Stromal cell of bone marrow (primary cell): ENCODE measurements at regions not wholly inside any gene's neighbourhood (a gene's known extent, or its start where the extent isn't known, plus 50 kb on each side); places are given as distances from the start of the nearest gene placed in this dataset.
A peak's percentile ranks its signal among the peaks of the same experiment; 100 is the strongest.

Source experiments
- DNase-seq: peaks from one replicate; pipeline ENCODE4 v3.0.0-alpha.2; 2012; ENCODE audit warnings: low read depth

DNA sequence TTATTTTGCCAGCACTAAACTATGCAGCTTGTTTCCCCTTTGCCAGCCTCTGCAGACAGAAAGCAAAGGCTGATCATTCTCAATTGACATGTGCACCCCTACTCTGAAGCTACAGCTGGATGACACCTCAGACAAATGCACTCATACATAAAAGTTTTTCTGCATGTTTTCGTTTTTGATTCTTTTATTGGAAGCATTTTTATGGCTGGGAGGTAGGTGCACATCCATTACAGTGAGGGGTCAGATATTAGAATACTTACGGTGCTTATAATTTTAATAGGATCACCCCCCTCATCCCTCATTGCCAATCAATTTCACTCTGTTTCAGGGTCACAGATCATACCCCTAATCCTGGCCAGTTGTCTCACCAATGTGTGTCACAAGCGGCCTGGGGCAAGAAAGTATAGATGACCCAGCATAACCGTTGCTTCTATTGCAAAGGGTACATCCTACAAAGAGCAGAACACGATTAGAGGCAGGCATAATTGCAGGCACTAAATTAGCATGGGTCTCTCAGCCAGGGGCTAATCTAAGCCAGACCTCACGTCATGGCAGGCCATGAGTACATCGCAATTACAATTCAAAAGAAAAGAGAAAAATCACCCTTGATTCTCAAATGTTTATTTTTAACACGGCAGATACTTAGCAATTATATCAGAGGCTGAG is 89.5 kb upstream of the SOX9 start:
- no peak for DNase-seq

DNA sequence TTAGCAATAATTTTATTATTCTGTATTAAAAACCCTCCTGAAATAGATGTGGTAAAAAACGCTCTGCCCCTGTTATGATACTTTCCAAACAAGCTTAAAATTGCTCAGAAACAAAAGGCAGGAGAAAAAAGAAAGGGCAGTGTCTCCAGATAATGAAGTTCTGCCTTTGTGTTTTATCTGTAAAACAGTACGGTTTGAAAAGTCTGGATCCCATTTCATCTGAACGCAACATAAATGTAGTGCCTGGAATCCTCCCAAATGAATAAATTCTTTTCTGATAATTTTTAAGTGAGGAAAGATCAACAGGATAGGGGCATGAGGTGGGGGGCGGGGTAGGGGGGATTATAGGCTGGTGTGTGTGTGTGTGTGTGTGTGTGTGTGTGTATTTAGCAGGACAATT is 87.5 kb upstream of the SOX9 start:
- DNase-seq = no peak

DNA sequence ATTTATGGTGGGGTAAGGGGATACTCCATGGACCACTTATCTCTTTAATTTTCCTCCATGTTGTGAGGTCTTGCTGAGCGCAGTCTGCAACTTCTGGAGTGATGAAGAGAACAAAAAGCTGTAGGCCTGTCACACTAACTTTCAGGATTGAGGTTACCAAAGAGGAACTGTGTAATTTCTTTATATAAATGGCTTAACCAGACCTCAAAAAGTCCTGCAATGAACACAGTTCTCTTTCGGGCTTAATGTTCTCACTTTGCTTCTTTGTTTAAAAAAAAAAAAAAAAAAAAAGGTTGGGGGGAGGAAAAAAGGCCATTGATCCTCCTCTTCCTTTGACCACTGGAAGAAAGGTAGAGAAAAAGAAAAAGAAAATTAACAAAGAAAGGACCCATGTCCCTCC is 86.8 kb upstream of the SOX9 start:
- no peak for DNase-seq

DNA sequence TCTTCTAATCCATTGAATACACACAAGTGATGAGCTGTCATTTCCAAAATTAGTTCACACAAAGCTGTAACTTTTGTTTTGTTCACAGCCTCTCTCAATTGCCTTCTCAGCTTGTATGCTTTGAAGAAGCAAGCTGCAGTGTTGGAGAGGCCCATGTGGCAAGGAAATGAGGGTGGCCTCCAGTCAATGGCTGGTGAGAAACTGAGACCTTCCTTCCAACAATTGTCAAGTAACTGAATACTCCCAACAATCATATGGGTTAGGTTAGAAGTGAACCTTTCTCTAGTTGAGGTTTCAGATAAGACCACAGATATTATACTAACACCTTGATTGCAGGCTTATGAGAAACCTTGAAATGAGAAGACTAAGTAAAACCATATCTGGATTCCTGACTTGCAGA is 82.4 kb upstream of the SOX9 start:
- DNase-seq = no peak

DNA sequence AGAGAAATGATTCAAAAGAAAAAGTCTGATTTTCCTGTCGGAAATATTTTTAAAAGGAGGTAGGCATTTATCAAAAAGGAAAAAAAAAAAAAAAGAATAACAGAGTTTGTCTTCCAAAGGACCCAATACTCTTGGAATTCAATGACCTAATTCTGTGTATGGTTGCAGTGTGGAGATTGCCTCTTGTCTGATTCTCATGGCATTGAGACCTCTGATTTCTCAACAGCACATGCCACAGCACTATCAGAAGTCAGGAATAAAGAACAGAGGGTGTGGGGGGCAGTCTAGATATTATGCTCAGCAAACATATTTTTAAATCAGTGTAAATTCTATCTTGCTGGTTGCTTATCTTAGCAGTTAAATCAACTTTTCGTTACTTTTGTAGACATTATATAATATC is 81.3 kb upstream of the SOX9 start:
- no peak for DNase-seq

DNA sequence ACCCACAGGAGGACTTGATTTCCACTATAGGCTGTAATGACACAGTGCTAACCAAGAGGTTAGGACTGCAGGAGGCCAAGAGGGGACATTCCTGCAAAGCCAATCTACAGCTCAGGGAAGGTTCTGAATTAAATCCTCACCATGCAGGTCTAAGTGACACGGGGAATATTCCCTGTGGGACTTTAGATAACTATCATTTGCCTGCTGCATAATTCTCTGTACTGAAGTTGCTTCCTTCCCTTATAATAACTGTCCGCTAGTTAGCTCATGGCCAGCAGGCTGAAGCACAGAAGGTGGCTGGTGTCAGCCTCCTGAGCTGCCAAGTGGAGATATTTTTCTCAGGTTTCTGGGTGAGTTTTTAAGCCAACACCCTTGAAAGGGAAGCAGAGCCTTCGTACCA is 74.6 kb upstream of the SOX9 start:
- DNase-seq = no peak

DNA sequence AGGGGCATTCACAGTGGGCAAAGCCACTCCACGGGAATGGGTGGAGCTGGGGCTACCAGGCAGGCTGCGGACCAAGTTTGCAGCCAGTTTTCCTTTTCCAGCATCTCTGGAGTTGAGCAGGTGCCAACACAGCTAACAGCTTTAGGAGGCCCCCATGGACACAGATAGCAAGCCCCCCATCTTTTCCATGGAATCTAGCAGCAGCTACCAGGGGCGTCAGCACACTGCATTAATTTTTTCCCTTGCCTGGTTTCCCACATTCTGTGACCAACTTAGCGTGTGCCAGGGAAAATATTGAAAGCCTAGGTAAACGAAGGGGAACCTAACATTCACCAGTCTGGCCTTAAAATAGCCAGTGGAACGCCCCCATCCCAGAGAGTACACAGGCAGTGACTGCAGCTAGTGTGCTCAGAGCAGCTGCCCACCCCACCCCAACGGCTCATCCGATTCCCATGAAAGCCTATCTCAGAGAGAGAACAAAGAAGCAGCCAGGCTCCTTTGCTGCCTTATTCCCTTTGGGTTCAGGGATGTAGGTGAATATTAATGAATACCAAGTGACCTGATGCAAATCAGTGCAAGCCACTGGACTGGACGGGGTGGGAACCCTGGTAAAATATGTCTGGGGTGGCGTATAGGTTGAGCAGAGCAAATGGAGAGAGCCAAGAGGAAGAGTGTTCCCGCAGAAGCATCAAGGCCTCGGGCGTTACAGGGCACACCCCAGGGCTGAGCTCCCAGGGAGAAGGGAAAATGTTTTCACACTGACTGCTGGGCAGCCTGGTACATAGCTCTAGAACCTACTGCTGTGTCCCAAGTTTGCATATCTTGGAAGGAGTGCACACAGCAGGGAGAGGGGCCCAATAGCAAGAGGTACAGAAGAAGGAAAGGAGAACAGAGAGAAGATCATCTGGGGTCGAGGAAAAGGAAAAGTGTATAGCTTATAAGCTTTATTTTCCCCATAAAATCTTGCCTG is 73.9 kb upstream of the SOX9 start:
- no peak for DNase-seq

- no peak for DNase-seq
These were observed 70.9 kb upstream of the SOX9 start for GRCh38 chr17:72049914-72050313.

- DNase-seq = no peak
These were observed 67.8 kb upstream of the SOX9 start for GRCh38 chr17:72053036-72053435.

DNA sequence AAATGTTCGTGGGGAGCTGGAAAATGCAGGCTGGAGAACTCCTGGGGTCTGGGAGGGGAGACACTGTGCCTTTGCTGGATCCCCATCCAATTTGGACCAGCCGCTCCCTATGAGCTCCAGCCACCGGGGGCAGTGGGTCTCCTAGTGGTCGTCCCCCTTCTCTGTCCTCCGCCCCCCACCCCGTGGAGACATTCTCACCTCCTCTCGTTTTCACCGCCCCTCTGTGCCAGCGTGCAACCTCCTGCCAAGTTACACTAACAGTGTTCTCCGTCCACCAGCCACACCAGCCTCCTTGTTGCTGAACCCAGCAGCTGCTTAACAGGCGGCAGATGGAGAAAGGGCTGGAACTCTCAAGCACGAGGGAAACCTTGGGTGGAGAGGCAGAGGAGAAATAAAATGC is 67.4 kb upstream of the SOX9 start:
- no peak for DNase-seq

DNA sequence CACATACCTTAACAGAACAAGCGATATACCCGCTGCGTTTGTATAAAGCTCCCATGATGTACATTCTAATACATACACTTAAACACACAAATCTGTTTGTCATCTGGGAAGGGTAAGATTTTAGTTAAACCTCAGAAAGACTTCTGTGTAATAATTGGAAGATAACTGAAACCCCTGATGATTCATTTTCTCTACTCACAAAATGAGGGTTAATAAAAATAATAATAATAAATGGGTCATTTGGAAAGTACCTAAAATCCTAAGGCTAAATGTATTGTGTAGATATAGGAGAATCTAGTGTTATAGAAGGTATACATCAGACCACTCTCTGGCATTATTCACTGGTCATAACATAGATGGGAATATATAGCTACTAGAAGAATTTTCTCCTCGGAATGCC is 64.7 kb upstream of the SOX9 start:
- no peak for DNase-seq

DNA sequence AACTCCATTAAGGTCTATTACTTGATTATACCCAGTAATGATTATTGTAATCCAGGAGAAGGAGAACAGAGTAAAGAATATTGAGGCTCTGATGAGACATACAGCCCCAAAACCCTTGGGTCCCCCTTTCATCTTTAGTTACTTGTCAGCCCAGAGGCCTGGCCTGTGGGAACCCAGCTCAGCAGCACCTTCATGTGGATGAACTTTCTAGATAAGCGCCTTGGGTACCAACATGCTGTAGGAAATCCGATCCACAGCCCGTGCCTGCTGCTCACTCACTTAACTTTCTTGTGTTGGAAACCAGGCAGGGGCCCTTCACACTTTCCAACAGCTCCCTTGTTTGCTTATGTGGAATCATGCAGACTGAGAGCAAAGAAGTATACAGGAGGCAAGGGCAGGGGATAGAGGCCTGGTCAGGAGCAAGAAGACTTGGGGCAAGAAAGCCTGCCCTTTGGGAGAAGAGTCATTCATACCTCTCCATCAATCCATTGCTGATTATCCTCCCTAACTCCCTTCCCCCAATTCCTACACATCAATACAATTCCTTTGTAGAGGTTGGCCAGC is 64.0 kb upstream of the SOX9 start:
- no peak for DNase-seq

- DNase-seq = no peak
These were observed 60.7 kb upstream of the SOX9 start for GRCh38 chr17:72060084-72060483.

DNA sequence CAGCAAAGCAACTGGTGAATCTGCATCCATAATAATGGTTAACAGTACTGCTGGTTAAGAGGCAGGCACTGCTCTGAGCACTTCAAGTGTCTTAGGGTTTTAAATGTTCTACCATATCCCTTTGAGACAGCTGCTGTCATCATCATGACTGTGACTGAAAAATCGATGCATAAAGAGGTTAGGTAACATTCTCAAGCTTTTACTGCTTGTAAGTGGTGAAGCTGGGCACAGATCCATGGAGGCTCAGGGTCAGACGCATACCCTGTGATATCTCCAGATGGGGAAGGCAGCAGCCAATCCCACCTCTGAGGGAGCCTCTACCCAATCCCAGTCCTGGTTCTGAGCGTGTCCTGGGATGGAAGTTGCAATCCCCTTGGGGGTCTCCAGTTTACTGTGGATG is 57.6 kb upstream of the SOX9 start:
- peak; percentile 11 for DNase-seq

GRCh38 chr17:72063756-72064450 is 56.9 kb upstream of the SOX9 start:
- peak; percentile 55 for DNase-seq

- no peak for DNase-seq
These were observed 56.1 kb upstream of the SOX9 start for GRCh38 chr17:72064606-72065193.

DNA sequence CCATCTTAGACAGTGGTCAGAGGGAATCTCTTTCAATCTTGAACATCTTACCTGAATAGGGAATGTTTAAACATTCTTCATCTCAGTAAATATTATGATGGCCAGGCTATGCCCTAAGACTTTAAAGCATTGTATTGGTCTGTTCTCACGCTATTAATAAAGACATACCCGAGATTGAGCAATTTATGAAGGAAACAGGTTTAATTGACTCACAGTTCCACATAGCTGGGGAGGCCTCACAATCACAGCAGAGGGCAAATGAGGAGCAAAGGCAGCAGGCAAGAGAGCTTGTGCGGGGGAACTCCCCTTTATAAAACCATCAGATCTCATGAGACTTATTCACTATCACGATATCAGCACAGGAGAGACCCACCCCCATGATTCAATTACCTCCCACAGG is 55.3 kb upstream of the SOX9 start:
- no peak for DNase-seq

- DNase-seq = no peak
These were observed 52.2 kb upstream of the SOX9 start for GRCh38 chr17:72068643-72069042.

- no peak for DNase-seq
These were observed 51.1 kb upstream of the SOX9 start for GRCh38 chr17:72069586-72070202.
